Midbrain (tissue), 1 donor: ENCODE measurements at regions not wholly inside any gene's neighbourhood (a gene's known extent, or its start where the extent isn't known, plus 50 kb on each side); places are given as distances from the start of the nearest gene placed in this dataset.

Experiments used
- DNase-seq: peaks from one replicate; lab custom pipeline; 2025; lab: John Stamatoyannopoulos, UW

DNA sequence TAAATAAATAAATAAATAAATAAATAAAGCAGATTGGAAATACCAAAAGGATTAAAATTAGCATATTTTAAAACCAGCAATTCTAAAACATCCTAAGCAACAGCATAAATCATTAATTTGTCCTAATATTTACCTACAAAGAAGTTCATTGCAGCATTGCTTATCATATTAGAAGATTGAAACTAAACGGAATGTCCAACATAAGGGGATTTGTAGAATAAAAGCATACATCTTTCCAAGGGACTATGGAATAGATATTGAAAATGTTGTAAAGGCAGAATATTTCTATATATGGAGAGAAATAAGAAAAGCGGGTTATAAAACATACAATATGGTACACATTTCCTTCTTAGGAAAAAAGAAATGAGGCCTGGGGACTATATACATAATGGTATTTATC, 71.1 kb upstream of the RFC3 start:
- no peak for DNase-seq

DNA sequence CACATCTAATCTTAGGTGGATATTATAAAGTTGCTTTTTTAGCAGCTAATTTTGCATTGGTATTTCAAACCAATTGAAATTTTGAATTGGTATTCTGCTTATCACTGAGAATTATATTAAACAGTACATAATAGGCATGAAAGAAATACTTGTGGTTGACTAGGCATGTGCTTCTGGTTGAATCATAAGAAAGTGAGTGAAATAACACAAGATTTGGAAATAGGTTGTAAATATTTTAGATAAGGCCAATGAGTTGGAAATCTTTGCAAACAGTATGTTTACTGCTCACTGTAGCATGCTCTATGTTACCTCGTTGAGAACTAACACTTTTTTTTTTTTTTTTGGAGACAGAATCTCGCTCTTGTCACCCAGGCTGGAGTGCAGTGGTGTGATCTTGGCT, 66.8 kb upstream of the RFC3 start:
- DNase-seq: no peak

DNA sequence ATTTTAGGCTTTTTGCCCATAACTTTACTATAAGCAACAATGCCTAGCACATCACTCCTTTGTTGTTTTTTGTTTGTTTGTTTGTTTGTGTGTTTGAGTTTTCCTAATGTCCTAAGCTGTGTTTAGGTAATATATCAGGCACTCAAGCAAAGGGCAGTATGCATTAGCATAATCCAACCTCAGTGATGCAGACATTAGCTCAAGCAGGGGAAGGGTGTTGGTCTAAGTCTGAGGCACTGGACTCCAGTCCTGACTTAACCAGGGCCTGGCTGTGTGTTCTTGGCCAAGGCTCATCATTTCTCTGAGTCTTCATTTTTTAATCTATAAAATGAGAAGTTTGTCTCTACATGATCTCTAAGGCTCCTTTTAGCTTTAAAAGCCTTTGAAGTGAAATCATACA, 65.9 kb upstream of the RFC3 start:
- no peak for DNase-seq

DNA sequence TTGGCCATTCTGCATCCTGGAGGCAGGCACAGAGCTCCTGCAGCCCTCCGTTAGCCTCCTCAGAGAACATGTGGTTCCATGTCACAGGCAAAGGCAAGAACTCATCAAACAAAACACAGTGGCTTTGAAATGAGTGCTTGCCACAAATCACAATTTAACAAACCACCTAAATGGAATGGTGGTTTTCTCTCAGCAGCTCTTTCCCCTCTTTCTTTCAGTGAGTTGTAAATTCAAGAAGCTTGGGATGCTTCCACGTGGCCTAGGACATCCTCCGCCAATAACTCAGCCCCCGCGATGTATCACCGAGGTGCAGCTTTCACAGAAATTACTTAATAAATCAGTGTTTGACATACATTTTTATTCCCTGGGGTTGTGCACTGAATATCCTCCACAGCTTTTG, 65.4 kb upstream of the RFC3 start:
- no peak for DNase-seq

DNA sequence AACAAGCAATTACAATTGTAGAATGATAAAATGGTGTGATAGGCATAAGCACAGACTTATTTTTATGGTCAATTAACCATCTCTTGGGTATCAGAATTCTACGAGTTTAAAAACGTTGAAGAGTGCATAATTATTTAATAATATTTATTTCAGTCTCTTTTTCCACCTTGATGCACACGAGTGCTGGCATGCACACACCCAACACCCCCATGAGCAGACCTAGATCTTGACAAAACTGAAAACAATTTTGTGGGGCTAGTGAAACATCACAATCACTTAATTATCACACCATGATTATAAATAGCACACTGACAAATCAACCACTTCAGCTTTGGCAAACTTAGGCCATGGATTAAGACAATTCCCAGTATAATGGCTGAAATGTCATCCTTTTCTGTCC, 61.0 kb upstream of the RFC3 start:
- DNase-seq: no peak

DNA sequence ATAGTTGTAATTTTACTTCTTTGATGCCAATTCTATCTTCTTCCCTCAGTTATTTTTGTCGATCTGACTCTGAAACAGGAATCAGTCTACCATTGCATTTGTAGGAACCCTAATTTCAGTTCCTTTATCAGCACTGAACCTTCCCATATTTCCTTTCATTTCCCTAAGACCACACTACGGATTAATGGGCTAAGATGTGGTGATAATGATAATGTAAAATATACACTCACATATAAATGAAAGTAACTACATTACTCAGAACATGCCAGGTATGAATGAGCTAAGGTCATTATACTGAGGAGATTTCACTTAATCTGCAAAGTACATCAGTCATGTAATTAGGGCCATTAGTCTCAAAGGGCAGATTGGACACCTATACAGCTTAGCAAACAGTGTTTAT, 60.2 kb upstream of the RFC3 start:
- no peak for DNase-seq

DNA sequence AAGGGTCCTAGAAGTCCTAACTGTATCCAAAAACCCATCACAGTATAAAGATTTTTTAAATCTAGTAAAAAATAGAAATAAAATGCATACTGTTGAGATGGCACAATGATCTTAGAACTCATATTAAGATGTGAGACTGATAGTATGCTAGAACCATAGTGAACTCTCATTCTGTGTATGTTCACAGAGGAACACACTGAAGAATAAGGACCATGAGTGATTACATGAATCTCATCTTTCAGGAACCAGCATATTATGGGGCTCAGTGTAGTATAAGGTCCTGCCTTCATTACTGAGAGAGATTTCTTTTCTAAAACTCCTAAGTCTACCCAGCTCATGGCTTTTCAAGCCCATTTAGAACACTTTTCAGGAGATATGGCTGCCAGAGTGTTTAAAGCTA, 59.8 kb upstream of the RFC3 start:
- no peak for DNase-seq

DNA sequence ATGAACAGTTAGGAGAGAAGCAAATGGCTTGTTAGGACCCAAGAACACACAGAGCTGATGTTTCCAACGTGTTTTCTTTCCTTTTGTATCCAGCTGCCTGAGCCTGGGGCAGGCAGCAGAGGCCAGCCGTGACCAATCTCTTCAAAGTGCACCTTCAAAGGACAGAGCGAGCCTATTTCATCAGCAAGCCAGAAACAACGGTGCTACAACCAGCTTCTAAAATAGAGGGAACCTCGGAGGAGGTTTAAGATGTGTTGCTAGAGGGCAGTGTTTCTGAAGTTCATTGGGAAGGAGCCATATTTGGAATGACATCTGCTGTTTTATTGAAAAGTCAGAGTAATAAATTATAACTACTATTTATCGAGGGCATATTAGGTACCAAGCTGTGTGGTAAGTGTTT, 56.2 kb upstream of the RFC3 start:
- DNase-seq: peak; percentile 10

DNA sequence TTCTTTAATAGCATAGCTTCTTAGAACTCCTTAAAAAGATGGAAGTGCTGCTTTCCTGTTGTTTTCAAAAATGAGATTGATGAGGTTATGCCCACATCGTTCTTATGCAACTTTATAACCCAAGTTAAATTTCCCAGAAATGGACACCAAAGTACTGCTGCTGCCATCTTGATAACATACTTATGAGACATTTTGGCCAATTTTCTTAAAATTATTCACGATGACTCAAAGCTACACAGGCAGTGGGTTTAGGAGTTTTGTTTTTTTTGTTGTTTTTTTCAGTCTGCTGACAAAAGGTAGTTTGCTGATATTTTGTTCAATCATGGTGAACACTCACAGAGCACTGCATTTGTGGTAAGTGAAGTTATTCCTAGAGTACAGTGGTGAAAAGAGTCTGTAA, 54.9 kb upstream of the RFC3 start:
- no peak for DNase-seq

DNA sequence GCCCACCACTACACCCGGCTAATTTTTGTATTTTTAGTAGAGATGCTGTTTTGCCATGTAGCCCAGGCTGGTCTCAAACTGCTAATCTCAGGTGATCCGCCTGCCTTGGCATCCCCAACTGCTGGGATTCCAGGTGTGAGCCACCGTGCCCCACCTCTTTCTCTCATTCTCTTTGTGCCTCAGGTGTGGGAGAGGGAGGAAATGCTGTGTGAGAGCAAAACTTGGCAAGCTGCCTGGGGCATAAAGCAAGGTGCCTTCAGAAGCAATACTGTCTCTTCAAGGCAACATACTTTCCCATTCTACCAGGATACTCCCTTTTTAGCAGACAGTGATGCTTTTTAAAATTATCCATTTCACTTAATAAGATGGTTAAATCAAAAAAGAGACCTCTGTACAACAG, 53.2 kb upstream of the RFC3 start:
- DNase-seq: no peak

DNA sequence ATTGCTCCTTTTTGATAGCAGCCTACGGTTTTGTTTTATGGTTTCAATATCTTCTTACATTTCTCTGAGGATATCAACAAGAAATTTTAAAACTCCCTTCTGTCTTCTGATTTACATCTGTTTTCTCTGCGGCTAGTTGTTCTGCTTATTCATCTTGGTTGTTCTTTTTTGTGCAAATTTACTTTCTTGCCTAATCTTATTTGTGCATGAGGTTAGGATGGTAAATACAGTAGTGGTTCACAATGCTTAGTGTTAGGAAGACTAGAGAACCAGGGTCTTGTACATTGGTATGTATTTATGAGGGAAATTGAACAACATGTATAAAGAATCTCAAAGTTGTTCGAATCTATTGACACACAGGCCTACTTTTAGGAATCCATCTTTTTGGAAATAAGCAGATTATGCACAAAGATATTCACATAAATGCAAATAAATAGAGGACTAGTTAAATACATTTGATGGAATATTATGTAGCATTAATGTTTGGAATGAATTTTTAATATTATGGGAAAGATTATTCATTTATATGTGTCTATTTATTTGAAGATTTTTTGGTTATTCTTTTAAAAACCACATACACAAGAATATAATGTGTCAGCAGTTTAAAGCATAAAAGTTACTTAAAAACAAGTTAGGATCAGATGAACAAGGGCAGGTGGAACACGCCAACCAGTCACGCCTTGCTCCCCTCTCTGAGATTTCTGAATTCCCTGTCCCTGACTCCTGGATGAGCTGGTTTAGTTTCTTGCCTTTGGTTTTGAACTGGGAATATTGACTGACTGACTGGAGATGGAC, 51.4 kb upstream of the RFC3 start:
- DNase-seq: no peak

DNA sequence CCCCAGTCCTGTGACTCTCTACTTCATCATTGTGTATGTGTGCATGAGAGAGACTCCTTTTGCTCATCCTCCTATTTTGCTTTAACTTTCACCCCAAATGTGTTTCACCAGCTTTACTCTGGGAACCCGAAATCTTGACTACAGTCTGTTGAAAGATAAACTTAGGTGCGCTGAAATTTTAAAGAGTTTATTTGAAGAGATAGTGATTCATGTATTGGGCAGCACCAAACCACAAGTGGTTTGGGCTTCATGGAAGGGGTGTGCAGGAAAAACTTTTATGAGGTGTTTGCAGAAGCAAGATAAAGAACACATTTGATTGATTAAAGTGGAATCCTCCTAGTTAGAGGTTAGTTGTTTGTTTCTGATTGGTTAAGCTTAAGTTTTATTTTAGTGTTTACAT, 50.8 kb upstream of the RFC3 start:
- DNase-seq: no peak
